GM19438 (cell line): ENCODE measurements at regions not wholly inside any gene's neighbourhood (a gene's known extent, or its start where the extent isn't known, plus 50 kb on each side); places are given as distances from the start of the nearest gene placed in this dataset.

Source experiments
- ATAC-seq: cut with Tn5 transposase; IDR thresholded peaks from one replicate; pipeline ENCODE4 v1.9.1; 2021; ENCODE audit warnings: low read depth; ENCODE audit not compliant: unreplicated experiment

DNA sequence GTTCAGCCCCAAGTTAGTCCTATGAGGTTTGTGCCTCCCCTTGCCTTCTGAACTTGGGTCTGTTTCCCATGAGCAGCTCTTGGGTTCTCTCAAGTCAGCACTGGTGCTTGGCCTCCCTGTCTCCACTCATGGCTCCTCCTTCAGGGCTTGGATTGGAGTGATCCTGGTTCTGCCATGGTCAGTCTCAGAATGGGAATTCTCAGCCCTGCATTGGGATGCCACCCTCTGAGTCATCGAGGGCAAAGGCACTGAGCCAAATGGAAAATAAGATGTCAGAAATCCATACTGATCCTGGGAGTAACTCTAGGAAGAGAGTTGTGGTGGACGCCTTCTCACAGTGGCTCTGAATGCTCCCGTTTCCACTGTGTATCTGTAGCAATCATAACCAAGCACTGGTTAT, 233.4 kb upstream of the HABP2 start:
- ATAC-seq: no peak

GRCh38 chr10:113320211-113320610, 232.6 kb upstream of the HABP2 start:
- no peak for ATAC-seq

DNA sequence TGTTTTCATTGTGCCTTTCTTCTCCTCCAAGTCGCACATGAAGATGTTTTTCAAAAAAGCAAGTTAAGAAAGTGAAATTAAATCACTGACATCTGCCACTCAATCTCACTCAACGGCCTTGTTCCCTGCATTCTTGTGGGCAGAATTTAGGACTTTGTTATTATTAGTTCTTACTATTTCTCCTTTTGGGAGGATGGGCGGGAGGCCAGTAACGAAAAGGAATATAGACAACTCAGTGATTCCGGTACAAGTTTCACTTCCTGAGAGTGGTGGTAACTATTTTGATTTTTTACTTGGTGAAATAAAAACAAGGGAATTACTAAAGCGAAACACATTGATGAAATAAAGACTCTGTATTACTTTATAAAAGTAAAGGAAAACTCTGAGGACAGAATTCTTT, 231.9 kb upstream of the HABP2 start:
- no peak for ATAC-seq

- ATAC-seq: no peak
These were observed 230.0 kb upstream of the HABP2 start for GRCh38 chr10:113322843-113323242.

DNA sequence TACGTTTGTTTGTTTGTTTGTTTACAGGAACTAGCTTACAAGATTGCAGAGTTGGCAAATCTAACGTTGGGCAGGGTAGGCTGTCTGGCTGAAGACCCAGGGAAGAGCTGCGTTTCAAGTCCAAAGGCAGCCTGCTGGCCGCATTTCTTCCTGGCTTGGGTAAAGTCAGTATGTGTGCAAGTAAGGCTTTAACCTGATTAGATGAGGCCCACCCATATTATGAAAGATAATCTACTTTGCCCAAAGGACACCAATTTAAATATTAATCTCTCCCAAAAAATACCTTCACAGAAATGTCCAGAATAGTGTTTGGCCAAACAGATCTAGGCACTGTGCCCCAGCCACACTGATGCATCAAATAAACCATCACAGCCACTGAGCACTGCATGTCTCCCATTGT, 228.9 kb upstream of the HABP2 start:
- ATAC-seq: no peak

DNA sequence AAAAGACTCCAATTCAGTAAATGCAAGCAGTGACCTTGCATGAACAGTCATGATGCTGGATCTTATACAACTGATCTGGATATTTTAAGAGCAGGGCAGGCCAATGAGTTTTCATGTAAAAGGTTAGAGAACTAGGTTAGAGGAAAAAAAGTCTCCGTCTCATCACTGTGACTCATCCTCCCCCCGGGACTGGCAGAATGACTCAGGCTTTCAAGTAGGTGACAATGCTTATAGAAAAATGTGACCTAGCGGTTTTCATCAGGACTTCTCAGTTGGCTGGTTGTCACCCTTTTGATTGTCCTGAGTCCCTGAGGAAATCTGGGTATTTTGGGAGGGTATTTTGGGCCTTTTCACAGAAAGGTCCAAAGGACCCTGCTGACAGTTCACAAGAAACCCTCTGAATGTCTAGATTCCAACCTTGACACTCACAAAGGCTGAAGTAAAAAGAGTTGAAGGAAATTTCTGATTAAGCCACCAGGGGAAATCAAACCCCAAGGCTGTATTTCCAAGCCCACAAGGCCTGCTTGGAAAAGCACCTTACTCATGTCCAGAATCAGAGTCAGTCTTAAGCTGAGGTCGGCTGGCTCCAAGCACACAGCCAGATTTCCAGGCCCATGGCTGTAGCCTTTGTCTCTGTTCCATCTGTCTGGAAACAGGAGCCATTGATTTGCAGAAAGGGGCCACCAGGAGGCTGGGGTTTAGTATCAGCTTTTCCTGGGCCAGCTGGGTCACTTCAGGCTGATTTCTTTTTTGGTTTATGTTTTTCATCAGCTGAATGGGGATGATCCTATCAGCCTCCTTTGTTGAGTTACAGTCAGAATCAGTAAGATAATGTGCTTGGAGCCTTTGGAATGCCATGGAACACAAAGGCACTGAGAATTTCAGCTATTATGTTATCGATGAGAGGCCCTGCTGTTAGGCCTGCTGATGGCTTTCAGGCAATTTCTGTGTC, 226.4 kb upstream of the HABP2 start:
- ATAC-seq: peak; percentile 74

GRCh38 chr10:113329121-113329596, 223.7 kb upstream of the HABP2 start:
- ATAC-seq: no peak

DNA sequence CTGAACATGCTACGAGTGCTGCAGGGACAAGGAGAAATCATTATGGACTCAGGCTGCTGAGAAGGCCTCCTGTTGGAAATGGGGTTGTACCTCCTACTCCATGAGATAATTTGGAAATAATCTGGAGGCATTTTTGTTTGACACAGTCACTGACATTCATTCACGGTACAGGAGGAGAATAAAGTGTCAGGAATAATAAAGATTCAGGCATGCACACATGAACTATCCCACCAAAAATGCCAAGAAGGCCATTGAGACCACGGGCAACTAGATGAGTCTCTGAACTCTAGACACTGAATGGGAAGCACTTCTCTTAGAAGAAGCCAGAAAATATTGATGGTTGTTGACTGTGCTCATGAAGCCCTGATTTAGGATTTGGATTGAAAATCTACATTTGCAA, 220.9 kb upstream of the HABP2 start:
- no peak for ATAC-seq

DNA sequence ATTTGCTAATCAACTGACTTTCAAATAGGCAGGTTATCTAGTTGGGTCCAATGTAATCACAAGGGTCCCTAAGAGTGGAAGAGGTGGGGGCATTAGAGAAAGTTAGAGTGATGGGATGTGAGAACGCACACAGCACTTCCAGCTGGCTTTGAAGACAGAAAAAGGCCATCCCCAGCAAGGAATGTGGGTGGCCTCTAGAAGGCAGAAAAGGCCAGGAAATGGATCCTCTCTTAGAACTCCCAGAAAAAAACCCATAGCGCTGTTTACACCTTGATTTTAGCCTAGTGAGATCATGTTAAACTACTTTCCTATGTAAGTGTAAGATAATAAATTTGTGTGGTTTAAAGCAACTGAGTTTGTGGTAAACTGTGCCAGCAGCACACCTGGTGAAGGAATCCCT, 219.5 kb upstream of the HABP2 start:
- no peak for ATAC-seq

DNA sequence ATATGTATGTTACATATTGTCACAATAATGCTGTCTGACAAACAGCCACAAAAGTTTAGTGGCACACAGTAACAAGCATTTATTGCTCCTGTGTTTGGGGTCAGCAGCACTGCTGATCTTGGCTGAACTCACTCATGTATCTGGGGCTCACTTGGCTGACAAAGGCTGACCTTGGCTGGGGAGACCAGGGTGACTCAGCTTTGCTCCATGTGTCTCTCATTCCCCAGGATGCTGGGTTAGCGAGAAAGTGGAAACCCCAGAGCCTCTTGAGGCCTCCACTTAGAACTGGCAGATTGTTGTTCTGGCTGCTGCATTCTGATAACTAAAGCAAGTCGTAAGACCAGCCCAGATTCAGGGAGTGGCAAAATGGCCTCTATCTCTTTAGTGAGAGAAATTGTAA, 217.3 kb upstream of the HABP2 start:
- ATAC-seq: no peak

DNA sequence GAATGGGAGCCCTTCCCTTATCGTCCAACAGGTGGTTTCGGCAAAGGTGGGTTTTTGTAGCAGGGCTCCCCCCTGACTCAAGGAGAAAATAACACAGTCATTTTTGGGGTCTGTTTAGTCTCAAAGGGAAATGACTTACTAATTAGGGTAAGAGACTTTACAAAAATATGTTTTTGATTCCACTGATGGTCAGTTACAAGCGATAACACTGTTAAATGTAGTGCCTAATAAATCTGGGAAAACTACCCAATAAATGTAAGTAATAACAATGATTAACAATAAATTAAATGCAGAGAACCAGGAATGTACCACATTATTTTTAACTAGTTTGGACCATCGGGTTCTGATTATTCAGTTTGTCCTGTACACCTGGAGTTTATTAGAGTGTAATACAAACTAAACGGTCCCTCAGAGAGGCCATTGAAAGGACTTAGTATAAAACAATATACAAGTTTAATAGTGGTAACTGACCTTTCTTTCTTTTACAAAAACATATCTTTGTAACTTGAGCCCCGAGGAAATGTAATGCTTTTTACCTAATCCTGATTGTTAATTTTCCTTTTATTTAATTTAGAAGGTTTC, 216.2 kb upstream of the HABP2 start:
- no peak for ATAC-seq

DNA sequence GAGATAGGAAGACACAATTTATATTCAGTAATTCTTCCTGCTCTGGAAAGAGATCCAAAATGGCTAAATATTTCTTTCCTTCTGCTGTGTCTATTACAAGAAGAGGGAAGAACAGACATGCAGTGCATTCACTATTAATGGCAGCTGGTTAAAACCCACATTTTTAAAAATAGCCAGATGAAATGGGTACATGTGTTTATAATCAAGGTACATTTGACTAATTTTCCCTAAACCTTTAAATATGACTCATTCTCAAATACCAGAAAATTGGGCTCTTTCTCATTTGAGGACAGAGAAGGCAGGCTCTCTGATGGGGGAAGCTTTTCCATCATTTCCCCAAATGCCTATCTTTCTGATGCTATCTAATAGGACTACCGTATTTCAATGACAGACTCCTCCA, 215.7 kb upstream of the HABP2 start:
- ATAC-seq: no peak

GRCh38 chr10:113339121-113339520, 213.7 kb upstream of the HABP2 start:
- ATAC-seq: no peak

DNA sequence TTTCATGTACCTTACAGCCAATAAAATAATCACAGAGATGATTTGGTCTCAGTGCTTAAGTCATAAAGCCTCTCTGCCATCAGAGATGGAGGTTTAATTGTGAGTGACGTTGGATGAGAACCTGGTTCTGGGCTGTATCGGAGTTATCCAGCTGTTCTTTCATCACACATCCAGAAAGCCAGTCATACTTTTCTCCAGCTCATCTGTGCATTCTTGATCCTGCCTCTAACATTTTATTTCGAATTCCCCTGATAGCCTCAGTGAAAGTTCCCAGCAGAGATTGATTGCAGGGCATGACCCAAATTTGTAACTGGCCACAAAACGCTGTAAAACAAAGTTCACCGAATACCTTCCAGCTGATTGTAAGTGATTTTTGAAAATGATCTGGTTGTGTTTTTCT, 212.6 kb upstream of the HABP2 start:
- no peak for ATAC-seq

DNA sequence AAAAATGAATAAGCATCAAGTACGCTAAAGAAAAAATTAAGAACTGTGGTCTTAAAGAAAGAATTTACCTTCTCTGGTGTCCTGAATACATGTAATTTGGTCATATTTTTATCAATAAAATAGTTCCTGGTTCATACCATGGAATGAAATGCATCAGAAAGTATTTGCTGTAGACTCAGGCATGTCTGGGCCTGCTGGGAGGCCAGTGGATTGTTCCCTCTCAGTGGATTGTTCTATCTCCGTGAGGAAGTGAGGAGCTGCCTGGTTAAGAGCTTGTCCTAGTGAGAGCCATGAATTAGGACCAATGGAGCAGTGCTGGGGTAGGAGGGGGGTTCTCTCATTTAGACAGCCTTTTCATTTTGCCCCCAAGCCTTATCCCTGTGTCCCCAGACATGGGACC, 211.7 kb upstream of the HABP2 start:
- no peak for ATAC-seq

- ATAC-seq: no peak
These were observed 206.8 kb upstream of the HABP2 start for GRCh38 chr10:113345826-113346624.

DNA sequence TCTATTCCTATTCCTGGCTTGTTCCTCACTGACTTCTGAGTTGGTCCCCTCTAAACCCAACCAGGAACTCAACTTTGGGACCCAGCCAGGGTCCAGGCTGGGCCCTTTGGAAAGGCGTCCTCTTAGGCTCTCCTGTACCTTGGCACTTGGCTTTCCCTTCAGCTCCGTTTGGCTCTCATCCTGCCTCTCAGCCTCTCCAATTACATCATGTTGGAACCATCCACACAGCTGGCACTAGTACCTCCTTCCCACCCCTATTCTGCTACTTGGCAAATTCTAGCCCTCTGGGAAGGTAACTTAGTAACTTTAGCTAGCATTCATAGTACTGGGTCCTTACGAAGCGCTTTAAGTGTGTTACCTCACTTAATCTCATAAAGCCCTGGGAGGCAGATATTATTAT, 205.3 kb upstream of the HABP2 start:
- no peak for ATAC-seq

- ATAC-seq: no peak
These were observed 204.2 kb upstream of the HABP2 start for GRCh38 chr10:113348694-113349093.

DNA sequence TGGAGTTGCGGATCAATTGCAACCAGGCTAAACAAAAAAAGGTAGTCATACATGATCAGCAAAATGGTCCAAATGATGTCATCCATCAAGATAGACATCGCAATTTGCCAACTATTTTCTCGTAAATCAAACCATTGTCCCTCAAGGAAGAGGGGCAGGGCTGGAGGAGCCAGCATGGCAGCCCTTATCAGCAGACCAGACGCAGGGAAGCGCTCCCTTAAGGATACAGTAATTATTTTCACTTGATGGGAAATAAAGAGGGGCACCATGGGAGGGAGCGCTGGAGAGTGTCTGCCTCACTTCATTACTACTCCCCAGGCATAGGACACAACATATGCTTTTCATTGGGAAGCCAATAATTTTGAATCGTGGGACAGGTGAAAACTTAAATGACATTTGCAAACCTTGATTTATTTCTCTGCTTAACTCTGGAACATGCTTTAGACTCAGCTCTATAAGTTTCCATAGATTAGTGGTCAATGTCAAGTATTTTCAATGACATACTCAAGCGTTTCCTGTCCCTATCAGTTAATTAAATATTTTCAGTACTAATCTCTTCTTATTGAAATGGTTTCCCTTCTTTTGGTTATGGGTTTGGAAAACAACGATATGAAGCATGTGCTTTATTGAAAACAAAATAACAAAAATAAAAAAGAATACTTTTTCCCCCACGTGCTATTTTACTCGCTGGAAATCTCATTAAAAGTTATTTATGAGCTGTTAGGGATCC, 202.4 kb upstream of the HABP2 start:
- ATAC-seq: no peak

DNA sequence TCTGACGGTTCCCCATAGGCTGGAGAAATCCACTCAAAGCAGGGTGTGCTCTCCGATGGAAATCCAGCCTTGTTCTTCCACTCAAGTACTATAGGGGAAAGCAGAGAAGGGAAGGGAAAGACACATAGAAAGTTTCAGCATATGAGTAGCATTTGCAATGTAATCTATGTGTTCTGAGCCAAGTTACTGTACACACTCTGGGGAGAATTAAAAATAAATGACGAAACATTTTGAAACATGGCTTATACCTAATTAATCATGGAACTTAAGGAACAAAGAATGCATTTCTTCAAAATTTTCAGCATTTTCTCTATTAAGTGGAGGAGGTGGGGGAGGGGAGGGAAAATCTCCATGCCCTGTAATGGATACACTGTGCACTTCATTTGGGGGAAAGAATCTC, 198.1 kb upstream of the HABP2 start:
- no peak for ATAC-seq
